CD4-positive, alpha-beta memory T cell (primary cell): ENCODE measurements at regions not wholly inside any gene's neighbourhood (a gene's known extent, or its start where the extent isn't known, plus 50 kb on each side); places are given as distances from the start of the nearest gene placed in this dataset.
"Not testable (repeated sequence)": the region's sequence is repeated elsewhere in the genome, so short reads cannot be mapped to it uniquely, and the experiment has no call there.

Experiments used
- CTCF ChIA-PET: fragments of 350-600 bp; sonication (Branson Sonifier 250); formaldehyde crosslinking; loops from one replicate; lab custom pipeline; 2021; ENCODE audit warnings: inconsistent platforms; ENCODE audit not compliant: partially characterized antibody; lab: Charles Lee
- POLR2A ChIA-PET: fragments of 350-600 bp; sonication (Branson Sonifier 250); formaldehyde crosslinking; loops from one replicate; lab custom pipeline; 2021; ENCODE audit not compliant: partially characterized antibody; lab: Charles Lee
- DNase-seq, 5 donors: peaks; one replicate each; pipeline versions ENCODE4 v3.0.0 to v3.0.0-alpha.2; 2020 to 2022; ENCODE audit warnings: mixed read lengths in 1 of 5
- H3K27ac ChIP-seq: one replicate; pipeline ENCODE4 v1.7.0; 2013; ENCODE audit warnings: low read depth, low read length
- H3K27me3 ChIP-seq: 2 replicates; pipeline ENCODE4 v1.7.0; 2013; ENCODE audit warnings: mild to moderate bottlenecking, low read length, moderate library complexity; ENCODE audit not compliant: insufficient read depth
- H3K36me3 ChIP-seq: 2 replicates; pipeline ENCODE4 v1.7.0; 2013; ENCODE audit warnings: mild to moderate bottlenecking, low read length, moderate library complexity; ENCODE audit not compliant: insufficient read depth
- H3K4me1 ChIP-seq: 2 replicates; pipeline ENCODE4 v1.7.0; 2013; ENCODE audit warnings: mild to moderate bottlenecking, low read length, moderate library complexity; ENCODE audit not compliant: insufficient read depth
- H3K4me3 ChIP-seq, 2 donors: one replicate each; pipeline ENCODE4 v1.7.0; 2013; ENCODE audit warnings: low read length in 2 of 2, mild to moderate bottlenecking in 1 of 2
- H3K9me3 ChIP-seq, 2 donors: one replicate each; pipeline ENCODE4 v1.7.0; 2013; ENCODE audit warnings: low read length in 2 of 2, control low read depth in 1 of 2; ENCODE audit not compliant: control insufficient read depth in 1 of 2
- H3K27ac Mint-ChIP-seq, 7 donors: one replicate each; pipeline ENCODE4 v1.8.0; 2020 to 2021; ENCODE audit warnings: mixed read lengths in 7 of 7, mild to moderate bottlenecking in 6 of 7, inconsistent platforms in 3 of 7, moderate library complexity in 3 of 7
- H3K27me3 Mint-ChIP-seq, 2 donors: one replicate each; pipeline ENCODE4 v1.8.0; 2020 to 2021; ENCODE audit warnings: mixed read lengths in 2 of 2
- H3K36me3 Mint-ChIP-seq, 2 donors: one replicate each; pipeline ENCODE4 v1.8.0; 2020 to 2021; ENCODE audit warnings: mixed read lengths in 2 of 2, inconsistent platforms in 1 of 2, mild to moderate bottlenecking in 1 of 2
- H3K4me1 Mint-ChIP-seq, 4 donors: one replicate each; pipeline ENCODE4 v1.8.0; 2020 to 2021; ENCODE audit warnings: mixed read lengths in 4 of 4, mild to moderate bottlenecking in 1 of 4
- H3K4me3 Mint-ChIP-seq, 8 donors: one replicate each; pipeline ENCODE4 v1.8.0; 2020 to 2021; ENCODE audit warnings: mixed read lengths in 8 of 8, mild to moderate bottlenecking in 7 of 8, moderate library complexity in 6 of 8, inconsistent platforms in 3 of 8
- H3K9me3 Mint-ChIP-seq, 8 donors: one replicate each; pipeline ENCODE4 v1.8.0; 2020 to 2021; ENCODE audit warnings: mixed read lengths in 8 of 8, mild to moderate bottlenecking in 5 of 8, inconsistent platforms in 3 of 8, moderate library complexity in 1 of 8
- intact Hi-C: fragments of 100-400 bp; cut with micrococcal nuclease; formaldehyde crosslinking; loops from one replicate; pipeline ENCODE4 v1.15.1; 2023

DNA sequence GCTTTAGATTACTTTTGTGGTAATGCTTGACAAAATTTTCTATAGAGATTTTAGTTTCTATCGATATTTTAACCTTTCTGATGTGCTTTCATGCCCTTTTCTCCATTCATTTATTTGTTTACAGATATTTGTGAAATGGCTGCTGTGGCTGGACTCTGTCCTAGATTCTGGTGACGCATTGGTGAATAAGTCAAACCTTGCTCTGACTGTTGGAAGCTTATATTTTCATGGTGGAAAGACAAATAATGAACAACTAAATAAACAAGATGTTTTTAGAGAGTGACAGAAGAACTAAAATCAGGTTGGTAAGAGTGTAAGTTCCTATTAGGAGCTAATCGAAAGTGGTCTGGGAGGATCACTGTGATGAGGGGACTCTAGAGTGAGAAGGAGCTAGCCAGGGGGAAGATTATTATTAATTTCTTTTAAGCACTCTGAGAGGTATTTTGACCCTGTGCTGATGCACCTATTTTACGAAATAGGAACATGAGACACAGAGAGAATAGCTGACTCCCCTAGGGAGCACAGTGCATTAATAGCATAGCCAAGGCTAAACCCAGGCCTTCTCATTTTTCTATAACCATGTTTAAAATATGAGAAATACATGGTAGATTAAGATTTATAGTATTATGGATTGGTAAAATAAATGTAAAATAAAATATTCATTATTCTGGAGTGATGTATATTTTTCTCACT, 411.9 kb upstream of the ARRDC3 start:
- Mint-ChIP-seq H3K4me1 (no peaks in the 10 kb centered on the region), H3K27ac (no peak overlapping the region), H3K27me3 (no peaks in the 10 kb centered on the region), H3K4me3 (no peak overlapping the region), H3K36me3 (no peaks in the 10 kb centered on the region), H3K9me3 (peaks cover 0 to 5% (median 0%) of the 10 kb centered on the region in 8 donors)
- no peak for DNase-seq
- intact Hi-C loops, result no loop called here
- no peak overlapping the region for H3K27ac ChIP-seq
- ChIA-PET CTCF (no interaction called here), POLR2A (no interaction called here)
- no peaks in the 10 kb centered on the region for H3K27me3 ChIP-seq
- H3K4me3 ChIP-seq, result no peak overlapping the region
- H3K36me3 ChIP-seq, result no peaks in the 10 kb centered on the region
- no peaks in the 10 kb centered on the region for H3K4me1 ChIP-seq
- no peaks in the 10 kb centered on the region for H3K9me3 ChIP-seq

GRCh38 chr5:91794455-91794854, 411.3 kb upstream of the ARRDC3 start:
- CTCF ChIA-PET, result no interaction called here
- no peaks in the 10 kb centered on the region for H3K4me1 Mint-ChIP-seq
- no peak overlapping the region for H3K27ac ChIP-seq

DNA sequence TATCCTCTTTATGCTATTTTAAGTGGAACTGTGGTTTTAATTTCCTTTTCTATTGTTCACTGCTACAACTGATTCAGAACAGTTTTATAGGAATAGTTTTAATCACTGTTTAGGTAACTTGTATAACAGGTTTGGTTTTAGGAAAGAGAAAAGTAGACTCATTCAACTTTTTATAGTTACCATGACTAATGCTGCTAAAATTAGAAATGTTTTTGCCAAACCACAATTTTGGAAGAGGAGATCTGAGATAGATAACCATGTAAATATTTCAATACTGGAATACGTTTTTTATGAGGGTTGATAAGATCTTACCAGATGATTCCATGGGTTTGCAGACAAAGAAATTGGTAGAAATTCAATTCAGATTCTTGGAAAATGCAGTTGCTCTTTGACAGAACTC, 404.6 kb upstream of the ARRDC3 start:
- ChIA-PET CTCF (no interaction called here), POLR2A (no interaction called here)
- Histone ChIP-seq H3K4me3 (no peak overlapping the region), H3K27me3 (no peaks in the 10 kb centered on the region), H3K36me3 (no peaks in the 10 kb centered on the region), H3K4me1 (no peaks in the 10 kb centered on the region), H3K9me3 (peaks cover 0 to 5% of the 10 kb centered on the region in 2 donors), H3K27ac (no peak overlapping the region)
- Mint-ChIP-seq H3K4me1 (no peaks in the 10 kb centered on the region), H3K27ac (no peak overlapping the region), H3K4me3 (no peak overlapping the region), H3K9me3 (peaks cover 0 to 6% (median 2%) of the 10 kb centered on the region in 8 donors), H3K36me3 (no peaks in the 10 kb centered on the region), H3K27me3 (no peaks in the 10 kb centered on the region)
- intact Hi-C loops, result no loop called here
- no peak for DNase-seq

More at GRCh38 chr5:91794455-91794854, 411.3 kb upstream of the ARRDC3 start:
- intact Hi-C loops, result no loop called here
- Mint-ChIP-seq H3K9me3 (peaks cover 0 to 5% (median 0%) of the 10 kb centered on the region in 8 donors), H3K36me3 (no peaks in the 10 kb centered on the region), H3K27me3 (no peaks in the 10 kb centered on the region), H3K27ac (no peak overlapping the region), H3K4me3 (no peak overlapping the region)
- Histone ChIP-seq H3K4me1 (no peaks in the 10 kb centered on the region), H3K4me3 (no peak overlapping the region), H3K27me3 (no peaks in the 10 kb centered on the region), H3K36me3 (no peaks in the 10 kb centered on the region), H3K9me3 (no peaks in the 10 kb centered on the region)
- POLR2A ChIA-PET, result no interaction called here
- no peak for DNase-seq

DNA sequence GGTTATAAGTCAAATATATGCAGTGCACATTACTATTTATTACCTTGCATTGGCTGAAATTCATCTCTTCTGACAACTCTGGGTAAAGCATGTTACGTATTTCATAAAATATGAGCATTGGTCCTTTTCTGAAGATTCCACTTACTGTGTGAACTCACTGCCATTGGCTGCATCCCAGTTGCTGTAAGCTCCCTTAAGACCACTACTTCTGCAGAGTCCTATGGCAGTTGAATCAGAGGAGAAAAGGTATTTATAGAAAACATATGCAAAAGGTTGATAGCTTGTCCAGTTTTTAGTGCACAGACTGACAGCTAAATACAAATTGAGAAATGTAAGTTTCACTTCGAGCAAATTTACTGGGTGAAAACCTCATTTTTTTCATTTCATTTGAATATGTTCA, 394.6 kb upstream of the ARRDC3 start:
- intact Hi-C loops, result no loop called here
- H3K9me3 ChIP-seq, result no peaks in the 10 kb centered on the region
- H3K27me3 ChIP-seq, result no peaks in the 10 kb centered on the region
- peaks cover 0 to 4% (median 0%) of the 10 kb centered on the region in 8 donors for H3K9me3 Mint-ChIP-seq
- CTCF ChIA-PET, result no interaction called here
- no peak overlapping the region for H3K27ac ChIP-seq
- POLR2A ChIA-PET, result no interaction called here
- DNase-seq, result no peak
- no peaks in the 10 kb centered on the region for H3K4me1 ChIP-seq
- no peaks in the 10 kb centered on the region for H3K4me1 Mint-ChIP-seq
- H3K36me3 Mint-ChIP-seq, result no peaks in the 10 kb centered on the region
- H3K27ac Mint-ChIP-seq, result no peak overlapping the region
- no peak overlapping the region for H3K4me3 Mint-ChIP-seq
- no peaks in the 10 kb centered on the region for H3K36me3 ChIP-seq
- no peak overlapping the region for H3K4me3 ChIP-seq
- H3K27me3 Mint-ChIP-seq, result no peaks in the 10 kb centered on the region

GRCh38 chr5:91776249-91776648, 393.1 kb upstream of the ARRDC3 start:
- Mint-ChIP-seq H3K4me1 (no peaks in the 10 kb centered on the region), H3K27me3 (no peaks in the 10 kb centered on the region), H3K27ac (no peak overlapping the region), H3K4me3 (no peak overlapping the region), H3K9me3 (peaks cover 0 to 4% (median 0%) of the 10 kb centered on the region in 8 donors), H3K36me3 (no peaks in the 10 kb centered on the region)
- Histone ChIP-seq H3K9me3 (no peaks in the 10 kb centered on the region), H3K36me3 (no peaks in the 10 kb centered on the region), H3K4me1 (no peaks in the 10 kb centered on the region), H3K27me3 (no peaks in the 10 kb centered on the region), H3K4me3 (no peak overlapping the region), H3K27ac (no peak overlapping the region)
- ChIA-PET CTCF (no interaction called here), POLR2A (no interaction called here)
- DNase-seq, result no peak
- intact Hi-C loops, result no loop called here

- H3K27ac ChIP-seq, result no peak overlapping the region
- Mint-ChIP-seq H3K4me3 (no peak overlapping the region), H3K27ac (no peak overlapping the region), H3K36me3 (no peaks in the 10 kb centered on the region), H3K9me3 (peaks cover 0 to 3% (median 0%) of the 10 kb centered on the region in 8 donors), H3K4me1 (no peaks in the 10 kb centered on the region), H3K27me3 (no peaks in the 10 kb centered on the region)
- H3K4me1 ChIP-seq, result no peaks in the 10 kb centered on the region
- H3K27me3 ChIP-seq, result no peaks in the 10 kb centered on the region
- CTCF ChIA-PET, result no interaction called here
- no peaks in the 10 kb centered on the region for H3K9me3 ChIP-seq
- no peaks in the 10 kb centered on the region for H3K36me3 ChIP-seq
- no peak for DNase-seq
- no peak overlapping the region for H3K4me3 ChIP-seq
- intact Hi-C loops, result no loop called here
- POLR2A ChIA-PET, result no interaction called here
Measured at GRCh38 chr5:91770400-91770799, 387.3 kb upstream of the ARRDC3 start.

DNA sequence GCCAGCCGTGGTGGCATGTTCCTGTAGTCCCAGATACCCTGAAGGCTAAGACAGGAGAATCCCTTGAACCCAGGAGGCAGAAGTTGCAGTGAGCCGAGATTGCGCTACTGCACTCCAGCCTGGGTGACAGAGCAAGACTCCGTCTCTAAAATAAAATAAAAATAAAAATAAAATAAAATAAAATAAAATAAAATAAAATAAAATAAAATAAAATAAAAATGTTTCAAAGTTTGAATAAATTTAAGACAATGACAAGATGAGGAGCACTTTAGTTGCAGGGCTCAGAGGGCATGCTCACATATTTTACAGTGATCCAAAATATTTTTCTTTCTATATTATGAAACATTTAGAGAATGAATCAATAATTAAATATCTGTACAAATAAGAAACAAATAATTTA, 374.3 kb upstream of the ARRDC3 start:
- POLR2A ChIA-PET, H3K27me3 ChIP-seq, DNase-seq, H3K4me1 ChIP-seq, H3K27me3 Mint-ChIP-seq, H3K4me3 ChIP-seq, H3K36me3 Mint-ChIP-seq, H3K4me1 Mint-ChIP-seq, H3K27ac ChIP-seq, intact Hi-C loops, H3K4me3 Mint-ChIP-seq, H3K9me3 ChIP-seq, H3K36me3 ChIP-seq, H3K27ac Mint-ChIP-seq, CTCF ChIA-PET: not testable (repeated sequence)
- H3K9me3 Mint-ChIP-seq, result peaks cover 1 to 11% (median 4%) of the 10 kb centered on the region in 8 donors
